GM21360 (cell line): ENCODE measurements at regions not wholly inside any gene's neighbourhood (a gene's known extent, or its start where the extent isn't known, plus 50 kb on each side); places are given as distances from the start of the nearest gene placed in this dataset.

ENCODE experiments used
- ATAC-seq: cut with Tn5 transposase; IDR thresholded peaks from one replicate; pipeline ENCODE4 v1.9.1; 2021; ENCODE audit warnings: mild to moderate bottlenecking, moderate library complexity; ENCODE audit not compliant: unreplicated experiment

GRCh38 chr16:64829678-64830077 lies 292.2 kb downstream of the CDH11 start:
- no peak for ATAC-seq

DNA sequence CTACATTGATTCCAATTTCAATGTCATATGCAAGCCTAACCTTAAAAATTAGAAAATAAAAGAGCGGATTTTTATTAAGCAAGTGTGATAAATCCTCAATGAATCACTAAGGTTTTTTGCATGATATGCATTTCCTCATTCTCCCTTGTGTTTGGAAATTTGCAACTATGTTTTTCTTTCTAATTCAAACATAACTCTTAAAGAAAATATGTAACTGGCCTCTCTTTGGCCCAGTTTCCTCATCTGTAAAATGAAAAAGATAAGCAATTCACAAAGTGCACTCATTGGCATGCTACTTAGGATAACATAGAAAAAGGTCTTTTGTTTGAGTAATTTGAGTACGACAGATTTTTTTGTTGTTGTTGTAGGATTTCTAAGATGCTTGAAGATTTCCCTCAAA lies 295.5 kb downstream of the CDH11 start:
- no peak for ATAC-seq

DNA sequence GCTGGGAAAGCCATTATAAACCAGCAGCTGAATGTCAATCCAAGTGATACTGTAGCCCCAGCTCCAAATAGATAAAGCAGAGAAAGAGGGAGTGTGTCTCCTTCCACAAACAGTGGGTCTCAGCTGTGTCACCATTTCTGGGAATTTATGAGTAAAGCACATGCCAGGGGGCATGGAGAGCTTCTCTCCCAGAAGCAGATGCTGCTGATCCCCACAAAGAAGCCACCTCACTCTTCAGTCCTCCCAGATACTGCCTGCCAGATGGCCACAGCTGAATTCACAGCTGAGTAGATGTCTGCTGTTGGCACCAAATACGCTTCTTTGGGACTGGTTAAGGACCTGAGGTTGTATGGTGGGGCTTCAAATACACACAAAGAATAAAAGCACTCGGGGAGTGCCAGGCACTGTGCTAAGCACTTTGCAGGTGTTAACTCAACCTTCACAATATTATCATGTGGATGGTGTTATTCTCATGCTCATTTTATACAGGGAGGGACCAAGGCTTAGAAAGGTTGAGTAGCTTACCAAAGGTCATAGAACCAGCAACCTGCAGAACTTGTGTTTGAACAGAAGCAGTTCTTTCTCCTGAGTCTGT lies 298.3 kb downstream of the CDH11 start:
- ATAC-seq = no peak

- no peak for ATAC-seq
Measured at GRCh38 chr16:64809876-64810629, 311.8 kb downstream of the CDH11 start.

GRCh38 chr16:64808474-64808873 lies 313.4 kb downstream of the CDH11 start:
- ATAC-seq = no peak

GRCh38 chr16:64791756-64792155 lies 330.1 kb downstream of the CDH11 start:
- ATAC-seq = no peak

DNA sequence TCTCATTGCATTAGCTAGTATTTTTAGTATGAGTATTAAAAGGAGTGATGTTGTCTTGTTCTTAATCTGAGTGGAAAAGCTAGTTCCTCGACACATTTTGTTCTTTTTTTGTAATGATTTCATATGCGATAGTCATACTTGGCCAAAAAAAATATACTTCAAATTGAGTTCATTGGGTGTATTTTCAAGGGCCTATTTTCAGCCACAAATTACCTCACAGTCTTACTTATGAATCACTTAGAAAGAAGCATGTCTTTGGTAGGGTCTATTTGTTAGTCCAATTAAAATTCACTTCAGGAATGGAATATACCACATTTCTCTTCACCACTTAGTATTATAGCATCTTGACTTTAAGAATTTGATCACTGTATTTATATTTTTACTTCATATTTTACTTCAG lies 337.2 kb downstream of the CDH11 start:
- no peak for ATAC-seq

DNA sequence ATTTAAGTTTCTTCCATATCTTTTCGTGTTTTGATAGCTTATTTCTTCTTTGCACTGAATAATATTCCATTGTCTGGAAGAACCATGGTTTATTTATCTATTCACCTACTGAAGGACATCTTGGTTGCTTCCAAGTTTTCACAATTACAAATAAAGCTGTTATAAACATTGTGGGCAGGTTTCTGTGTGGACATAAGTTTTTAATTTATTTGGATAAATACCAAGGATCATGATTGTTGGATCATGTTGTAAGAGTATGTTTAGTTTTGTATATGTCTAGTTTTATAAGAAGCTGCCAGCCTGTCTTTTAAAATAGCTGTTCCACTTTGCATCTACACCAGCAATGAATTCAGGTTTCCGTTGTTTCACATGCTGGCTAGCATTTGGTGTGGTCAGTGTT lies 339.4 kb downstream of the CDH11 start:
- ATAC-seq = no peak

GRCh38 chr16:64780445-64780844 lies 341.4 kb downstream of the CDH11 start:
- no peak for ATAC-seq

DNA sequence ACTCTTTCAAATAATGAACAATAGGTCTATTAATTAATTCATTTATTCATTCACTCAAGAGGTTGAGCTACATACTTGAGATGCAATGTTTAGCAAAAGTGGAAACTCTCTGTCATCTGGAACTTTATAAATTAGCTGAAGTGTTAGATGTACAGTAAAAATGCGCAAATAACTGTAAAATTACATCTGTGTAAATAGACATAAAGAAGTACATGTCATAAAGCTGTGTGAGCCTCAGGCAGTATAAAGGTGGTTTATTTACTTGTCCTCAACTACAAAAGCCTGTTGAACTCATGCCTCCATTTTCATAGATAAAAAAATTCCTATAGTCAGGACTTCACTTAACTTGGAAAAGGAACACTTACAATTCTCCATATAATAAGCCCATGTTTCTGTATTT lies 343.1 kb downstream of the CDH11 start:
- ATAC-seq = no peak

DNA sequence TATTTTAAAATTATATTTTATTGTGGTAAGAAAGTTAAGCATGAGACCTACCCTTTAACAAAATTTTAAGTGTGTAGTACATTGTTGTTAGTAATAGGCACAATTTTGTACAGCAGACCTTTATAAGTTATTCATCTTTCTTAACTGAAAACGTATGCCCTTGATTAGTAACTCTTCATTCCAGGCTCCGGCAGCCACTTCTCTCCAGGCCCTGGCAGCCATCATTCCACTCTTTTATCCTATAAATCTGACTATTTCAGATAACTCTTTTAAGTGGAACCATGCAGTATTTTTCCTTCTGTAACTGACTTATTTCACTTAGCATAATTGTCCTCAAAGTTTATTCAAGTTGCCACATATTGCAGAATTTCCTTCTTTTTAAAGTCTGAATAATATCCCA lies 348.2 kb downstream of the CDH11 start:
- ATAC-seq = no peak

DNA sequence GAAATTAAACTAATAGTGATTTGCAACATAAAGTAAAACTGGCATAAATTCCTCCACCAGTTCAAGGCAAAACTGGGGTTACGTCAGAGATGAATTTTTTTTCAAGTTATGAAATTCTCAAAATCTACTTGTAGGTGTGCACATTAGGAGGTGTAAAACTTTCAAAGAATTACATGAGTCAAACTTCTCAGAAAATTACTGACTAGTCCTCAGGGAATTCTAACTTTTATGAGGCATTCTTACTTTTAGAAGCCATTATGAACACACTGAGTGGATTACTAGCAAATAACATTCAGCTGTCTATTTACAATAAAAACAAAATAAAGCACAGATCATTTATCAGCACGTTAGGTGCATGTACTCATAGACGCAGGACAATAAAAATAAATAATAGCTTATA lies 348.7 kb downstream of the CDH11 start:
- no peak for ATAC-seq

DNA sequence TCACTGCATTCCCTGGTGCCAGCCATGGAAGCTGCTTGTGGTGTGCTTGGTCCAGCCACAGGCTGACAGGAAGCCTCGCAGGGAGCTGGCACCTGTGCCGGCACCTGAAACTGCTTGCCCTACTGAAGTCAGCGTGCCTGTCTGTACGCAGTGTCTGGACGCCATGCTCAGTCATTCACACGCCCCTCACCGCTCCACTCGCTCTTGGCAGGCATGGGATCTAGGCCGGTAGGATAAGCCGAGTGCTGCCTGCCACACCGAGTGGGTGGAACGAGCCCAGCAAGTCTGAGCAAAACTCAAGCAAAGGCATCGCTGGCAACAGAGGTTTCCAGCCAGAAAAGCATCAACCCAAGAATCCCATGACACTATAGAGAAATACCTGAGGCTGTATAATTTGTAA lies 350.6 kb downstream of the CDH11 start:
- no peak for ATAC-seq

DNA sequence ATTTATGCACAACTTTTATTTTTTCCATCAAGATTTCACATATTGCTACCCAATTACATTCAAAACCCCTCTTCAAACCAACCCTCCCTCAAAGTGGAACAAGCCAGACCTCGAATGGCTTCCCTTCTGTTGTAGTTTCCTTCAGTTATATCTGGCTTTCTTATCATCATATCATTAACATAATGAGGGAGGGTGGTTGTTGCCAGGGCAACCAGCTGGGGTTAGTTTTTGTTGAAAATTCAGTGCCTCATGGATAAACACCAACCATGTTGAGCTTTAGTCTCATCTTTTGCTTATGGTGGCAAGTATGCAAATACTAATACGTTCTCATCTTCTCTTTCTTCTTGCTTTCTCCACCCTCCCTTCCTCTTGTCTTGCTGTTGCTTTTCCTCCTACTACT lies 359.7 kb downstream of the CDH11 start:
- ATAC-seq = no peak

GRCh38 chr16:64754279-64754678 lies 367.6 kb downstream of the CDH11 start:
- ATAC-seq = no peak

DNA sequence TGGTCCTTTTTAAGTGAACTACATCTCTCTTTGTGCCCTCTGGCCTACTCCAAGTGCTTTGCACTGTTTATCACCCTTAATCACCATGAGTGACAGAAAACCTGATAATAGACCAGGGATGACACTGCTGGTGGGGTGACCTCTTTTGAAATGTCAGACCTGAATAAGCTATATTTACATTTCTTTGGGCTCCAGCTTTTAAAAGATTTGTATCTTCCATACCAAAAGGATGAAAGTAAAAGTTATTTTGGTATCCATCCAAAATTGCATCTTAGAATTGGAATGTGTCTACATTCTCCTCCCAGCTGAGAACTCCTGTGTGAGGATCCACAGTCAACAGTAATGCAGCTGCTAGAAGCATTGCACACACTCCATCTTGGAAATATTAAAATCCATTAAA lies 370.0 kb downstream of the CDH11 start:
- ATAC-seq = no peak

DNA sequence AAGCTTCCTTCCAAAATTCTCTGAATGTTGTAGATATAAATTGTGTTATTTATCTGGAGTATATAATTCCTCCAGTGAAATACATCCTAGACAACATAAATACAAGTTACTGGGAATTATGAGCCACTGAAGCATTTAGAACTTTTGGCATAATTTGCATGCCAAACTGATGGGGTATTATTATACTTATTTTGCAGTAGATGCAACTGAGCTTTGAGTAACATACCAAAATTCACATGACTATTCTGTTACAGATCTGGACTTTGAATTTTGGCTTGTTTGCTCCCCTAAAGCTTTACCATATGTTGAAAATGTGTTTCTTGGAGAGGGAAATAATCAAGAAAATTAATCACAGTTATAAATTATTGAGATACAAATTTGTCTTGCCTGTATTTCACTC lies 372.5 kb downstream of the CDH11 start:
- no peak for ATAC-seq

GRCh38 chr16:64745258-64745930 lies 376.5 kb downstream of the CDH11 start:
- ATAC-seq = no peak

DNA sequence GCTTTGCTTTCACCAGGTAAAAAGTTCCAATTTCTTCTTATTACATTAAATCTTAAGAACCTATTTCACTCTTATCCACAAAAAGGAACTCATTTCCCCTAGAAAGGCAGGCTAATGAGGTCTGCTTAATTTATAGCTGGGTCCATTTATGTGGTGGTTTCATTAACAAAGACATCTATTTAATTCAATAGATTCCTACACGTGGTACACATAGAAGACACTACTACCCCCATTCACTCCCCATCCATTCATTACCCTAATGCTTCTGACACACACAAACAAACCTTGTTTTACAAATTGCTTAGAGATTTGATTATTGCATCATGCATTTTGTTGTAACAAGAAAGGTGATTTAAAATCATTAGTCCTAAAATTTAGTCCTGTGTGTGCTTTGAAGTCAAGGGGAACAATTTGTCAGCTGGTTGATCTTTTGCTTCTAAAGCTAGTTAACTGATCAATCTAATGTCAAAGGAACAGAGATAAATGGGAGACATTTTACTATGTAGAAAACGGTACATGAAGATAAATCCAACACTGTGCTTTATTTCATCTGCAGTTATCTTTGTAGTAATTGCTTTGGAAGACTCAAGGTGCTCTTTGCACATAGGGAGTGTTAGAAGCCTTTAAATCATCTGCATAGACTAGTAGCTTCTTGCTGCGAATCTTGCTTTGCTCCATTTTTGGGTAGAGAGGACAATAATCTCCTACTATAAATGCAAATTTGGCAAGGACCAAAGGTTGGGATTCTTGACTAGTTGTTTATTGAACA lies 379.2 kb downstream of the CDH11 start:
- no peak for ATAC-seq

GRCh38 chr16:64740261-64740660 lies 381.6 kb downstream of the CDH11 start:
- ATAC-seq = no peak

GRCh38 chr16:64738321-64738960 lies 383.4 kb downstream of the CDH11 start:
- ATAC-seq = no peak
